ENCODE measurements at regions not wholly inside any gene's neighbourhood (a gene's known extent, or its start where the extent isn't known, plus 50 kb on each side); places are given as distances from the start of the nearest gene placed in this dataset.

DNA sequence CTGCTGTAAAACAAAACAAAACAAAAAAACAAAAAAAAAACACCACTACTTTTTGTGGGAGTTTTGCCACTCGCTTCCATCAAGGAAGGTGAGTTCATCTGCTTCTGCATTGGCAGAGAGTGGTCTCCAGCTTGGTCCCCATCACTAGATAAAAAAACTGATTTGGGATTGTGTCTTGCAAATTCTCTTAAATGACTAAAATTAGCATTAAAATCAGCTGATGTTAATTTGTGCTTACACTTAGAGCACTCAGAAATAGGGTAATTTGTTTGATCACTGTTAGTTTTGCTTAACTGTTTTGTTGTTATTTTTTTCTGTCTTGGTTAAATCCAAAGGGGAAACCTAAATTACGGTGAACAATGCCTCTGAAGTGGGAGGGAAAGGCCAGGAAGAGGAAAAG lies 1048.0 kb downstream of the LRFN5 start:
- Histone ChIP-seq H3K36me3 (replicated peaks in 1 of 2; ENCODE audit: control extremely low read depth in 1 of 2, control insufficient read depth in 1 of 2, extremely low read depth in 1 of 2, insufficient read depth in 2 of 2, low read length in 1 of 2) (no peaks in the 10 kb centered on the region), H2AFZ (ENCODE audit: insufficient read depth, low read depth, low read length, poor library complexity, severe bottlenecking) (no peak overlapping the region), H3K4me1 (ENCODE audit: control insufficient read depth in 2 of 2, insufficient read depth in 2 of 2, low read length in 2 of 2) (no peaks in the 10 kb centered on the region), H3K27me3 (replicated peaks in 1 of 4; ENCODE audit: control extremely low read depth in 1 of 4, control insufficient read depth in 3 of 4, insufficient read depth in 4 of 4, low read length in 3 of 4) (no peaks in the 10 kb centered on the region), H3K79me2 (ENCODE audit: control insufficient read depth, insufficient read depth, low read length) (no peaks in the 10 kb centered on the region), H3K4me2 (replicated peaks; ENCODE audit: low read depth, low read length, poor library complexity, severe bottlenecking) (no peak overlapping the region), H3K9me3 (ENCODE audit: control extremely low read depth in 1 of 3, control insufficient read depth in 2 of 3, insufficient read depth in 1 of 3, low read length in 2 of 3) (peaks cover 0 to 1% (median 0%) of the 10 kb centered on the region in 3 donors), H3K4me3 (ENCODE audit: control extremely low read depth in 1 of 5, extremely low read depth in 1 of 5, insufficient read depth in 1 of 5, low read depth in 2 of 5, low read length in 4 of 5) (no peak overlapping the region), H3K9ac (ENCODE audit: low read length) (no peak overlapping the region), H4K20me1 (ENCODE audit: control insufficient read depth, insufficient read depth, low read length, poor library complexity, severe bottlenecking) (no peaks in the 10 kb centered on the region), H3K27ac (ENCODE audit: low read length in 2 of 2) (no peak overlapping the region)
- Mint-ChIP-seq H3K4me1 (no peaks in the 10 kb centered on the region), H3K9me3 (ENCODE audit: insufficient read depth) (no peaks in the 10 kb centered on the region), H3K4me3 (no peak overlapping the region), H3K27me3 (no peaks in the 10 kb centered on the region), H3K27ac (no peak overlapping the region)
- TF ChIP-seq, protein P1, sequence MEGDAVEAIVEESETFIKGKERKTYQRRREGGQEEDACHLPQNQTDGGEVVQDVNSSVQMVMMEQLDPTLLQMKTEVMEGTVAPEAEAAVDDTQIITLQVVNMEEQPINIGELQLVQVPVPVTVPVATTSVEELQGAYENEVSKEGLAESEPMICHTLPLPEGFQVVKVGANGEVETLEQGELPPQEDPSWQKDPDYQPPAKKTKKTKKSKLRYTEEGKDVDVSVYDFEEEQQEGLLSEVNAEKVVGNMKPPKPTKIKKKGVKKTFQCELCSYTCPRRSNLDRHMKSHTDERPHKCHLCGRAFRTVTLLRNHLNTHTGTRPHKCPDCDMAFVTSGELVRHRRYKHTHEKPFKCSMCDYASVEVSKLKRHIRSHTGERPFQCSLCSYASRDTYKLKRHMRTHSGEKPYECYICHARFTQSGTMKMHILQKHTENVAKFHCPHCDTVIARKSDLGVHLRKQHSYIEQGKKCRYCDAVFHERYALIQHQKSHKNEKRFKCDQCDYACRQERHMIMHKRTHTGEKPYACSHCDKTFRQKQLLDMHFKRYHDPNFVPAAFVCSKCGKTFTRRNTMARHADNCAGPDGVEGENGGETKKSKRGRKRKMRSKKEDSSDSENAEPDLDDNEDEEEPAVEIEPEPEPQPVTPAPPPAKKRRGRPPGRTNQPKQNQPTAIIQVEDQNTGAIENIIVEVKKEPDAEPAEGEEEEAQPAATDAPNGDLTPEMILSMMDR (IDR thresholded peaks at IDR 0.05) = no peak
- no peak for TF ChIP-seq EZH2 (IDR thresholded peaks at IDR 0.05; ENCODE audit: borderline replicate concordance, insufficient read depth, low read depth, low read length, poor library complexity, severe bottlenecking)
- WGBS (ENCODE audit: insufficient coverage) = 100% methylated on average over 1 of the region's 2 CpGs
- no peak for ATAC-seq (ENCODE audit: low read depth)
- ChIA-PET CTCF (no interaction called here), POLR2A (no interaction called here)
- no peak for DNase-seq
- intact Hi-C loops (cut with micrococcal nuclease) = no loop called here

DNA sequence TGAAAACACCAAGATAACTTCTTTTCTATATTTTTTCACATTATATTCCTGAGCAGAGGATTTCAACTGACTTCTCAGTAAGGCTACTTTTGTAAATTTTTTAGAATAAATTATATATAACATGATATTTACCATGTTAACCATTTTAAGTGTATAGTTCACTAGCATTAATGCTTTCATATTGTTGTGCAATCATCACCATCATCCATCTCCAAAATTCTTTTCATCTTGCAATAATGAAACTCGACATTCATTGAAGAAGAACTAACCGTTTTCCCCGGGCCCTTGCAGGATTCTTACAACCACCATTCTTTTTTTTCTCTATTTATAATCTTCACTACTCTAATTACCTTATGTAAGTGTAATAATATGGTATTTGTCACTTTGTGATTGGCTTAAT lies 1036.1 kb downstream of the LRFN5 start:
- Mint-ChIP-seq H3K4me1 (no peaks in the 10 kb centered on the region), H3K27ac (no peak overlapping the region), H3K4me3 (no peak overlapping the region), H3K27me3 (no peaks in the 10 kb centered on the region), H3K9me3 (ENCODE audit: insufficient read depth) (no peaks in the 10 kb centered on the region)
- ChIA-PET CTCF (no interaction called here), POLR2A (no interaction called here)
- DNase-seq (no peak), ATAC-seq (ENCODE audit: low read depth) (no peak)
- WGBS (ENCODE audit: insufficient coverage) = no CpG with 5 or more reads among the region's 3 CpGs
- no peaks in the 10 kb centered on the region for H3K9me3 ChIP-seq (ENCODE audit: control extremely low read depth in 1 of 3, control insufficient read depth in 2 of 3, insufficient read depth in 1 of 3, low read length in 2 of 3)
- H3K4me3 ChIP-seq (ENCODE audit: control extremely low read depth in 1 of 5, extremely low read depth in 1 of 5, insufficient read depth in 1 of 5, low read depth in 2 of 5, low read length in 4 of 5) = no peak overlapping the region
- no peaks in the 10 kb centered on the region for H3K4me1 ChIP-seq (ENCODE audit: control insufficient read depth in 2 of 2, insufficient read depth in 2 of 2, low read length in 2 of 2)
- no peak overlapping the region for H3K9ac ChIP-seq (ENCODE audit: low read length)
- H3K4me2 ChIP-seq (replicated peaks; ENCODE audit: low read depth, low read length, poor library complexity, severe bottlenecking) = no peak overlapping the region
- H3K36me3 ChIP-seq (replicated peaks in 1 of 2; ENCODE audit: control extremely low read depth in 1 of 2, control insufficient read depth in 1 of 2, extremely low read depth in 1 of 2, insufficient read depth in 2 of 2, low read length in 1 of 2) = no peaks in the 10 kb centered on the region
- intact Hi-C loops (cut with micrococcal nuclease) = no loop called here
- H3K27me3 ChIP-seq (replicated peaks in 1 of 4; ENCODE audit: control extremely low read depth in 1 of 4, control insufficient read depth in 3 of 4, insufficient read depth in 4 of 4, low read length in 3 of 4) = no peaks in the 10 kb centered on the region
- no peak for TF ChIP-seq EZH2 (IDR thresholded peaks at IDR 0.05; ENCODE audit: borderline replicate concordance, insufficient read depth, low read depth, low read length, poor library complexity, severe bottlenecking)
- TF ChIP-seq, protein P1 (IDR thresholded peaks at IDR 0.05) = no peak
- H4K20me1 ChIP-seq (ENCODE audit: control insufficient read depth, insufficient read depth, low read length, poor library complexity, severe bottlenecking) = no peaks in the 10 kb centered on the region
- H3K79me2 ChIP-seq (ENCODE audit: control insufficient read depth, insufficient read depth, low read length) = no peaks in the 10 kb centered on the region
- H2AFZ ChIP-seq (ENCODE audit: insufficient read depth, low read depth, low read length, poor library complexity, severe bottlenecking) = no peak overlapping the region
- H3K27ac ChIP-seq (ENCODE audit: low read length in 2 of 2) = no peak overlapping the region

Measured in B cell (primary cell).